22Rv1 (cell line): ENCODE measurements at regions not wholly inside any gene's neighbourhood (a gene's known extent, or its start where the extent isn't known, plus 50 kb on each side); places are given as distances from the start of the nearest gene placed in this dataset.

ENCODE experiments used
- CTCF ChIP-seq: fragments of 450-650 bp; IDR thresholded peaks from 2 replicates; pipeline ENCODE4 v1.5.1; 2017; ENCODE audit warnings: mild to moderate bottlenecking
- ZFX ChIP-seq: fragments of 450-650 bp; IDR thresholded peaks from 2 replicates; pipeline ENCODE4 v1.6.1; 2017; ENCODE audit warnings: antibody characterized with exemption, borderline replicate concordance

GRCh38 chr10:2948127-2948854 is 119.1 kb upstream of the PFKP start:
- TF ChIP-seq CTCF: no peak
- no peak for TF ChIP-seq ZFX
